Activated T-cell treated with anti-CD3 and anti-CD28 coated beads, Interleukin-2, amount 50 U/mL, for 72 hours (primary cell): ENCODE measurements at regions not wholly inside any gene's neighbourhood (a gene's known extent, or its start where the extent isn't known, plus 50 kb on each side); places are given as distances from the start of the nearest gene placed in this dataset.
"Not testable (repeated sequence)": the region's sequence is repeated elsewhere in the genome, so short reads cannot be mapped to it uniquely, and the experiment has no call there.

Experiments used
- ATAC-seq, 2 donors: fragments of 150-1000 bp; cut with Tn5 transposase; replicated peaks in 1 of 2; 2 replicates each; pipeline ENCODE4 v1.10.0; 2021; ENCODE audit warnings: moderate library complexity in 2 of 2, mild to moderate bottlenecking in 1 of 2
- DNase-seq, 2 donors: peaks; one replicate each; pipeline ENCODE4 v3.0.0; 2021 to 2022; ENCODE audit warnings: mixed read lengths in 1 of 2
- H3K27ac Mint-ChIP-seq: one replicate; pipeline ENCODE4 v1.8.0; 2022; ENCODE audit warnings: mild to moderate bottlenecking, moderate library complexity, mixed read lengths
- H3K27me3 Mint-ChIP-seq: one replicate; pipeline ENCODE4 v1.8.0; 2022; ENCODE audit warnings: low read depth, mixed read lengths
- H3K36me3 Mint-ChIP-seq, 2 donors: one replicate each; pipeline ENCODE4 v1.8.0; 2022; ENCODE audit warnings: mixed read lengths in 2 of 2, mild to moderate bottlenecking in 1 of 2; ENCODE audit not compliant: insufficient read depth in 2 of 2
- H3K4me1 Mint-ChIP-seq: one replicate; pipeline ENCODE4 v1.8.0; 2022; ENCODE audit warnings: low read depth, mixed read lengths
- H3K4me3 Mint-ChIP-seq, 2 donors: one replicate each; pipeline ENCODE4 v1.8.0; 2022; ENCODE audit warnings: mild to moderate bottlenecking in 2 of 2, mixed read lengths in 2 of 2, moderate library complexity in 2 of 2
- H3K9me3 Mint-ChIP-seq, 2 donors: one replicate each; pipeline ENCODE4 v1.8.0; 2022; ENCODE audit warnings: mixed read lengths in 2 of 2

GRCh38 chr5:101103874-101104273 is 200.8 kb upstream of the ST8SIA4 start:
- no peaks in the 10 kb centered on the region for H3K27me3 Mint-ChIP-seq
- no peak overlapping the region for H3K4me3 Mint-ChIP-seq
- H3K4me1 Mint-ChIP-seq: no peaks in the 10 kb centered on the region
- no peak overlapping the region for H3K27ac Mint-ChIP-seq
- no peaks in the 10 kb centered on the region for H3K36me3 Mint-ChIP-seq
- no peaks in the 10 kb centered on the region for H3K9me3 Mint-ChIP-seq
- no peak for DNase-seq
- ATAC-seq: no peak

GRCh38 chr5:101102506-101102905 is 199.4 kb upstream of the ST8SIA4 start:
- Mint-ChIP-seq H3K36me3 (no peaks in the 10 kb centered on the region), H3K27ac (no peak overlapping the region), H3K27me3 (no peaks in the 10 kb centered on the region), H3K4me1 (no peaks in the 10 kb centered on the region), H3K4me3 (no peak overlapping the region), H3K9me3 (no peaks in the 10 kb centered on the region)
- ATAC-seq: no peak
- no peak for DNase-seq

GRCh38 chr5:101091902-101092301 is 188.8 kb upstream of the ST8SIA4 start:
- Mint-ChIP-seq H3K27ac (no peak overlapping the region), H3K4me3 (no peak overlapping the region)
- no peak for ATAC-seq

GRCh38 chr5:101084353-101084752 is 181.3 kb upstream of the ST8SIA4 start:
- no peaks in the 10 kb centered on the region for H3K4me1 Mint-ChIP-seq

More at GRCh38 chr5:101091902-101092301, 188.8 kb upstream of the ST8SIA4 start:
- Mint-ChIP-seq H3K36me3 (no peaks in the 10 kb centered on the region), H3K4me1 (no peaks in the 10 kb centered on the region), H3K27me3 (no peaks in the 10 kb centered on the region), H3K9me3 (no peaks in the 10 kb centered on the region)
- DNase-seq: no peak

GRCh38 chr5:101080462-101081240 is 177.6 kb upstream of the ST8SIA4 start:
- Mint-ChIP-seq H3K4me3 (no peak overlapping the region), H3K36me3 (no peaks in the 10 kb centered on the region), H3K4me1 (no peaks in the 10 kb centered on the region), H3K27me3 (no peaks in the 10 kb centered on the region), H3K27ac (no peak overlapping the region), H3K9me3 (no peaks in the 10 kb centered on the region)
- DNase-seq: no peak
- no peak for ATAC-seq

More at GRCh38 chr5:101084353-101084752, 181.3 kb upstream of the ST8SIA4 start:
- ATAC-seq: no peak
- no peaks in the 10 kb centered on the region for H3K27me3 Mint-ChIP-seq
- no peaks in the 10 kb centered on the region for H3K9me3 Mint-ChIP-seq
- H3K36me3 Mint-ChIP-seq: no peaks in the 10 kb centered on the region
- no peak overlapping the region for H3K4me3 Mint-ChIP-seq
- no peak overlapping the region for H3K27ac Mint-ChIP-seq
- DNase-seq: no peak

GRCh38 chr5:101068298-101068697 is 165.2 kb upstream of the ST8SIA4 start:
- Mint-ChIP-seq H3K4me3 (no peak overlapping the region), H3K9me3 (peaks cover 0 to under 1% of the 10 kb centered on the region in 2 donors), H3K4me1 (no peaks in the 10 kb centered on the region), H3K36me3 (peaks cover 0 to under 1% of the 10 kb centered on the region in 2 donors), H3K27ac (no peak overlapping the region), H3K27me3 (no peaks in the 10 kb centered on the region)
- ATAC-seq: no peak
- no peak for DNase-seq

- Mint-ChIP-seq H3K27ac (no peak overlapping the region), H3K9me3 (peaks cover 0 to 3% of the 10 kb centered on the region in 2 donors), H3K36me3 (peaks cover 0 to 7% of the 10 kb centered on the region in 2 donors), H3K4me1 (no peaks in the 10 kb centered on the region), H3K4me3 (no peak overlapping the region), H3K27me3 (no peaks in the 10 kb centered on the region)
- no peak for ATAC-seq
- no peak for DNase-seq
Measured at GRCh38 chr5:101067429-101067828, 164.3 kb upstream of the ST8SIA4 start.

GRCh38 chr5:101062902-101063301 is 159.8 kb upstream of the ST8SIA4 start:
- H3K4me1 Mint-ChIP-seq: no peaks in the 10 kb centered on the region

GRCh38 chr5:101047181-101047580 is 144.1 kb upstream of the ST8SIA4 start:
- DNase-seq (no peak), ATAC-seq (peak in 1 of 2 donors; percentile 41)
- Mint-ChIP-seq H3K27me3 (no peaks in the 10 kb centered on the region), H3K9me3 (no peaks in the 10 kb centered on the region), H3K4me3 (no peak overlapping the region), H3K4me1 (no peaks in the 10 kb centered on the region), H3K27ac (no peak overlapping the region), H3K36me3 (no peaks in the 10 kb centered on the region)

More at GRCh38 chr5:101062902-101063301, 159.8 kb upstream of the ST8SIA4 start:
- Mint-ChIP-seq H3K9me3 (peaks cover 4 to 5% of the 10 kb centered on the region in 2 donors), H3K27ac (no peak overlapping the region), H3K4me3 (no peak overlapping the region), H3K36me3 (peaks cover 0 to 10% of the 10 kb centered on the region in 2 donors), H3K27me3 (no peaks in the 10 kb centered on the region)
- DNase-seq (no peak), ATAC-seq (no peak)

- Mint-ChIP-seq H3K4me1 (no peaks in the 10 kb centered on the region), H3K4me3 (no peak overlapping the region), H3K9me3 (no peaks in the 10 kb centered on the region), H3K36me3 (no peaks in the 10 kb centered on the region), H3K27me3 (no peaks in the 10 kb centered on the region), H3K27ac (no peak overlapping the region)
- DNase-seq: no peak
- no peak for ATAC-seq
Measured at GRCh38 chr5:101045689-101046088, 142.6 kb upstream of the ST8SIA4 start.

GRCh38 chr5:101040002-101040401 is 136.9 kb upstream of the ST8SIA4 start:
- not testable (repeated sequence) for DNase-seq, H3K4me3 Mint-ChIP-seq, H3K9me3 Mint-ChIP-seq, H3K36me3 Mint-ChIP-seq, H3K27ac Mint-ChIP-seq, H3K27me3 Mint-ChIP-seq, ATAC-seq, H3K4me1 Mint-ChIP-seq

GRCh38 chr5:101036778-101037177 is 133.7 kb upstream of the ST8SIA4 start:
- peaks cover 2 to 4% of the 10 kb centered on the region in 2 donors for H3K36me3 Mint-ChIP-seq

GRCh38 chr5:101035425-101035824 is 132.3 kb upstream of the ST8SIA4 start:
- no peak for DNase-seq
- no peak overlapping the region for H3K27ac Mint-ChIP-seq
- H3K4me3 Mint-ChIP-seq: no peak overlapping the region
- H3K27me3 Mint-ChIP-seq: peaks cover 17% of the 10 kb centered on the region
- no peaks in the 10 kb centered on the region for H3K4me1 Mint-ChIP-seq
- peaks cover 2 to 8% of the 10 kb centered on the region in 2 donors for H3K9me3 Mint-ChIP-seq
- peaks cover 2 to 4% of the 10 kb centered on the region in 2 donors for H3K36me3 Mint-ChIP-seq
- ATAC-seq: no peak

More at GRCh38 chr5:101036778-101037177, 133.7 kb upstream of the ST8SIA4 start:
- Mint-ChIP-seq H3K4me1 (no peaks in the 10 kb centered on the region), H3K4me3 (no peak overlapping the region), H3K27me3 (peaks cover 17% of the 10 kb centered on the region), H3K9me3 (peaks cover 2 to 8% of the 10 kb centered on the region in 2 donors), H3K27ac (no peak overlapping the region)
- ATAC-seq: no peak
- DNase-seq: no peak

- DNase-seq (no peak), ATAC-seq (no peak)
- Mint-ChIP-seq H3K4me3 (no peak overlapping the region), H3K27ac (no peak overlapping the region), H3K27me3 (no peaks in the 10 kb centered on the region), H3K36me3 (no peaks in the 10 kb centered on the region), H3K4me1 (no peaks in the 10 kb centered on the region), H3K9me3 (peaks cover 0 to 5% of the 10 kb centered on the region in 2 donors)
Measured at GRCh38 chr5:101024299-101024698, 121.2 kb upstream of the ST8SIA4 start.
